BE2C (cell line): ENCODE measurements at regions not wholly inside any gene's neighbourhood (a gene's known extent, or its start where the extent isn't known, plus 50 kb on each side); places are given as distances from the start of the nearest gene placed in this dataset.

Experiments
- DNase-seq: peaks from one replicate; pipeline ENCODE4 v3.0.0-alpha.2; 2020
- H3K27me3 ChIP-seq: fragments of 250-450 bp; sonication (Bioruptor Pico); 2 replicates; pipeline ENCODE4 v1.5.1; 2020; ENCODE audit warnings: mild to moderate bottlenecking
- H3K36me3 ChIP-seq: fragments of 250-450 bp; sonication (Bioruptor Pico); 2 replicates; pipeline ENCODE4 v1.5.1; 2020; ENCODE audit warnings: mild to moderate bottlenecking
- H3K4me1 ChIP-seq: fragments of 250-450 bp; sonication (Bioruptor Pico); 2 replicates; pipeline ENCODE4 v1.5.1; 2020
- H3K4me3 ChIP-seq: 2 replicates; pipeline ENCODE4 v1.5.1; 2011; ENCODE audit warnings: low read depth, low read length
- H3K9me3 ChIP-seq: fragments of 250-450 bp; sonication (Bioruptor Pico); 2 replicates; pipeline ENCODE4 v1.5.1; 2020
- CTCF ChIP-seq: IDR thresholded peaks from 2 replicates; pipeline ENCODE4 v1.5.1; 2012; ENCODE audit warnings: mild to moderate bottlenecking, low read depth, low read length

- no peaks in the 10 kb centered on the region for H3K9me3 ChIP-seq
- no peaks in the 10 kb centered on the region for H3K27me3 ChIP-seq
- no peaks in the 10 kb centered on the region for H3K4me1 ChIP-seq
- no peak for TF ChIP-seq CTCF
- no peaks in the 10 kb centered on the region for H3K36me3 ChIP-seq
- DNase-seq, result no peak
- no peak overlapping the region for H3K4me3 ChIP-seq
These were observed 61.7 kb downstream of the DIO3 start for GRCh38 chr14:101623077-101623372.

GRCh38 chr14:101623685-101624444 is 62.6 kb downstream of the DIO3 start:
- no peaks in the 10 kb centered on the region for H3K36me3 ChIP-seq
- H3K27me3 ChIP-seq, result no peaks in the 10 kb centered on the region
- no peaks in the 10 kb centered on the region for H3K4me1 ChIP-seq
- no peak overlapping the region for H3K4me3 ChIP-seq
- H3K9me3 ChIP-seq, result no peaks in the 10 kb centered on the region
- TF ChIP-seq CTCF, result no peak
- no peak for DNase-seq

- no peak for TF ChIP-seq CTCF
- H3K4me1 ChIP-seq, result no peaks in the 10 kb centered on the region
- no peak for DNase-seq
- no peaks in the 10 kb centered on the region for H3K9me3 ChIP-seq
- H3K4me3 ChIP-seq, result no peak overlapping the region
- no peaks in the 10 kb centered on the region for H3K36me3 ChIP-seq
- no peaks in the 10 kb centered on the region for H3K27me3 ChIP-seq
These were observed 63.2 kb downstream of the DIO3 start for GRCh38 chr14:101624536-101624935.

- Histone ChIP-seq H3K4me3 (no peak overlapping the region), H3K9me3 (no peaks in the 10 kb centered on the region), H3K27me3 (no peaks in the 10 kb centered on the region), H3K36me3 (no peaks in the 10 kb centered on the region), H3K4me1 (no peaks in the 10 kb centered on the region; the same call in 1 of the 2 replicates)
- no peak for TF ChIP-seq CTCF
- no peak for DNase-seq
These were observed 64.2 kb downstream of the DIO3 start for GRCh38 chr14:101625336-101626097.

GRCh38 chr14:101626331-101626730 is 65.0 kb downstream of the DIO3 start:
- no peak overlapping the region for H3K4me3 ChIP-seq
- no peaks in the 10 kb centered on the region for H3K27me3 ChIP-seq
- H3K4me1 ChIP-seq, result no peaks in the 10 kb centered on the region; the same call in 1 of the 2 replicates
- DNase-seq, result no peak
- no peaks in the 10 kb centered on the region for H3K9me3 ChIP-seq
- H3K36me3 ChIP-seq, result no peaks in the 10 kb centered on the region
- no peak for TF ChIP-seq CTCF

GRCh38 chr14:101627915-101628262 is 66.6 kb downstream of the DIO3 start:
- peak; percentile 10 for DNase-seq
- H3K36me3 ChIP-seq, result no peaks in the 10 kb centered on the region
- no peak for TF ChIP-seq CTCF
- H3K9me3 ChIP-seq, result no peaks in the 10 kb centered on the region
- no peaks in the 10 kb centered on the region for H3K27me3 ChIP-seq
- H3K4me1 ChIP-seq, result no peaks in the 10 kb centered on the region; the same call in 1 of the 2 replicates
- peak overlapping the region; percentile 38 for H3K4me3 ChIP-seq
